Pancreas (tissue), 10 donors: ENCODE measurements at regions not wholly inside any gene's neighbourhood (a gene's known extent, or its start where the extent isn't known, plus 50 kb on each side); places are given as distances from the start of the nearest gene placed in this dataset.
"Not testable (repeated sequence)": the region's sequence is repeated elsewhere in the genome, so short reads cannot be mapped to it uniquely, and the experiment has no call there.

Source experiments
- ATAC-seq, 4 donors: fragments of 200-7000 bp; cut with Tn5 transposase; one replicate each; pipeline versions ENCODE4 v1.8.0 to v1.9.1; 2020; ENCODE audit warnings: mild to moderate bottlenecking in 4 of 4, moderate library complexity in 4 of 4
- DNase-seq, 6 donors: peaks; one replicate each; pipeline ENCODE4 v3.0.0-alpha.2; 2020
- FAIRE-seq: peaks from 2 replicates; lab custom pipeline; 2012; peaks lifted over from hg19 to GRCh38; lab: Jason Lieb, UNC
- H3K27ac ChIP-seq, 4 donors: fragments of 200-600 bp; sonication (generic); 1 replicate in 3 of 4; 2 replicates in 1 of 4; pipeline versions ENCODE4 v1.5.0 to v1.8.0; 2020
- H3K27me3 ChIP-seq, 4 donors: fragments of 200-600 bp; one replicate each; pipeline ENCODE4 v1.8.0; 2021
- H3K36me3 ChIP-seq, 3 donors: fragments of 200-600 bp; sonication (generic) in 1 of 3; one replicate each; pipeline versions ENCODE4 v1.5.0 to v1.8.0; 2020 to 2021
- H3K4me1 ChIP-seq, 3 donors: fragments of 200-600 bp; one replicate each; pipeline ENCODE4 v1.8.0; 2021
- H3K4me3 ChIP-seq, 4 donors: fragments of 200-600 bp; sonication (generic) in 2 of 4; one replicate each; pipeline versions ENCODE4 v1.5.0 to v1.8.0; 2020 to 2021
- H3K9me3 ChIP-seq, 4 donors: fragments of 200-600 bp; one replicate each; pipeline ENCODE4 v1.8.0; 2021
- WGBS, 2 donors: extraction: QIAGEN DNeasy Blood & Tissue Kit; methylation state at CpG; one replicate each; pipeline ENCODE4 v1.1.7; 2013; 5-methylcytosine and 5-hydroxymethylcytosine counted together
- intact Hi-C, 3 donors: fragments of 100-400 bp; cut with DNase I; formaldehyde crosslinking; loops; one replicate each; pipeline versions ENCODE4 v1.11.1 to v1.14.2; 2022
- donor health status: healthy with polysubstance abuse.
- donor health status: DM: no; HTN: no; CAD: no; lungs with moderate emphysema.
- donor health status: DM: no; HTN: no; CAD: no.
- donor health status: control.
- donor health status: control.
- donor health status: Bipolar disorder and iron deficiency.
- donor health status: DM: yes; HTN: yes; CAD: no.
- donor health status: DM: no; HTN: no; CAD: no.
- donor health status: DM: no; HTN: no; CAD: no.
- donor health status: DM: yes; HTN: yes; CAD: no.

GRCh38 chr9:61953108-61953507, 763.3 kb downstream of the SPATA31A7 start:
- H3K27me3 ChIP-seq, H3K36me3 ChIP-seq, H3K4me3 ChIP-seq, FAIRE-seq, ATAC-seq, H3K27ac ChIP-seq, intact Hi-C loops, H3K4me1 ChIP-seq, H3K9me3 ChIP-seq: not testable (repeated sequence)
- DNase-seq: peak in 1 of 6 donors; percentile 4
- 28% methylated on average over 4 of the region's 6 CpGs; no CpG with 5 or more reads in 1 of the 2 donors for WGBS, 2 donors

- H3K36me3 ChIP-seq, FAIRE-seq, H3K4me1 ChIP-seq, intact Hi-C loops, DNase-seq, H3K27ac ChIP-seq, H3K4me3 ChIP-seq, H3K9me3 ChIP-seq, ATAC-seq, H3K27me3 ChIP-seq: not testable (repeated sequence)
- WGBS, 2 donors: 67 to 68% methylated on average over 7 of the region's 9 CpGs
Measured at GRCh38 chr9:61971635-61972034, 781.8 kb downstream of the SPATA31A7 start.

GRCh38 chr9:61974501-61974900, 784.7 kb downstream of the SPATA31A7 start:
- H3K4me3 ChIP-seq, intact Hi-C loops, H3K27me3 ChIP-seq, H3K9me3 ChIP-seq, H3K4me1 ChIP-seq, H3K36me3 ChIP-seq, DNase-seq, H3K27ac ChIP-seq, ATAC-seq, FAIRE-seq: not testable (repeated sequence)
- 80 to 90% methylated on average over 3 to 4 of the region's 9 CpGs for WGBS, 2 donors

GRCh38 chr9:61976318-61976717, 786.5 kb downstream of the SPATA31A7 start:
- H3K4me3 ChIP-seq, H3K27ac ChIP-seq, DNase-seq, FAIRE-seq, H3K36me3 ChIP-seq, intact Hi-C loops, H3K27me3 ChIP-seq, H3K4me1 ChIP-seq, H3K9me3 ChIP-seq, ATAC-seq: not testable (repeated sequence)
- 63 to 80% methylated on average over 6 of the region's 15 CpGs for WGBS, 2 donors

- H3K36me3 ChIP-seq, H3K4me3 ChIP-seq, intact Hi-C loops, FAIRE-seq, H3K27me3 ChIP-seq, H3K4me1 ChIP-seq, H3K9me3 ChIP-seq, H3K27ac ChIP-seq, ATAC-seq, DNase-seq: not testable (repeated sequence)
- WGBS, 2 donors: 81 to 90% methylated on average over 11 to 15 of the region's 16 CpGs
Measured at GRCh38 chr9:61982727-61983126, 792.9 kb downstream of the SPATA31A7 start.

- 0 to 64% methylated on average over 1 of the region's 8 CpGs for WGBS, 2 donors
- FAIRE-seq: not testable (repeated sequence)
Measured at GRCh38 chr9:61983441-61983840, 793.6 kb downstream of the SPATA31A7 start.

GRCh38 chr9:61983954-61984353, 794.1 kb downstream of the SPATA31A7 start:
- WGBS, 2 donors: 66 to 83% methylated on average over 9 of the region's 9 CpGs
- ATAC-seq, FAIRE-seq, H3K27me3 ChIP-seq, H3K9me3 ChIP-seq, H3K4me3 ChIP-seq, H3K4me1 ChIP-seq, H3K36me3 ChIP-seq, DNase-seq, intact Hi-C loops, H3K27ac ChIP-seq: not testable (repeated sequence)

More at GRCh38 chr9:61983441-61983840, 793.6 kb downstream of the SPATA31A7 start:
- intact Hi-C loops, H3K4me1 ChIP-seq, H3K27me3 ChIP-seq, H3K4me3 ChIP-seq, DNase-seq, ATAC-seq, H3K36me3 ChIP-seq, H3K27ac ChIP-seq, H3K9me3 ChIP-seq: not testable (repeated sequence)

- H3K9me3 ChIP-seq, H3K4me1 ChIP-seq, H3K4me3 ChIP-seq, DNase-seq, H3K27me3 ChIP-seq, FAIRE-seq, H3K36me3 ChIP-seq, intact Hi-C loops, H3K27ac ChIP-seq, ATAC-seq: not testable (repeated sequence)
- 63 to 73% methylated on average over 4 to 5 of the region's 5 CpGs for WGBS, 2 donors
Measured at GRCh38 chr9:61984513-61984912, 794.7 kb downstream of the SPATA31A7 start.

GRCh38 chr9:61992110-61992509, 802.3 kb downstream of the SPATA31A7 start:
- H3K27me3 ChIP-seq, FAIRE-seq, H3K4me3 ChIP-seq, H3K9me3 ChIP-seq, ATAC-seq, DNase-seq, H3K36me3 ChIP-seq, H3K4me1 ChIP-seq, H3K27ac ChIP-seq, intact Hi-C loops: not testable (repeated sequence)
- WGBS, 2 donors: 77 to 91% methylated on average over 4 to 5 of the region's 6 CpGs

GRCh38 chr9:62032441-62032840, 842.6 kb downstream of the SPATA31A7 start:
- FAIRE-seq, H3K36me3 ChIP-seq, ATAC-seq, intact Hi-C loops, H3K27me3 ChIP-seq, H3K4me1 ChIP-seq, H3K27ac ChIP-seq, H3K4me3 ChIP-seq, H3K9me3 ChIP-seq, DNase-seq: not testable (repeated sequence)
- WGBS, 2 donors: no CpG with 5 or more reads among the region's 3 CpGs

- FAIRE-seq, H3K27me3 ChIP-seq, DNase-seq, H3K4me3 ChIP-seq, ATAC-seq, H3K4me1 ChIP-seq, H3K36me3 ChIP-seq, intact Hi-C loops, H3K9me3 ChIP-seq, H3K27ac ChIP-seq: not testable (repeated sequence)
- WGBS, 2 donors: no CpG with 5 or more reads among the region's 7 CpGs
Measured at GRCh38 chr9:62038260-62038659, 848.4 kb downstream of the SPATA31A7 start.

GRCh38 chr9:62058155-62058554, 868.3 kb downstream of the SPATA31A7 start:
- H3K27me3 ChIP-seq, H3K9me3 ChIP-seq, DNase-seq, intact Hi-C loops, H3K27ac ChIP-seq, FAIRE-seq, ATAC-seq, H3K4me3 ChIP-seq, H3K36me3 ChIP-seq, H3K4me1 ChIP-seq: not testable (repeated sequence)
- WGBS, 2 donors: no CpG with 5 or more reads among the region's 3 CpGs

GRCh38 chr9:62071043-62071442, 881.2 kb downstream of the SPATA31A7 start:
- DNase-seq, ATAC-seq, intact Hi-C loops, H3K27me3 ChIP-seq, H3K4me3 ChIP-seq, H3K4me1 ChIP-seq, H3K9me3 ChIP-seq, H3K36me3 ChIP-seq, H3K27ac ChIP-seq, FAIRE-seq: not testable (repeated sequence)
- WGBS, 2 donors: no CpG with 5 or more reads among the region's 5 CpGs
